IMR-90 (cell line): ENCODE measurements at regions not wholly inside any gene's neighbourhood (a gene's known extent, or its start where the extent isn't known, plus 50 kb on each side); places are given as distances from the start of the nearest gene placed in this dataset.

Experiments
- ATAC-seq: fragments of 200-7000 bp; cut with Tn5 transposase; 2 replicates; pipeline ENCODE4 v1.9.1; 2020; ENCODE audit warnings: low read depth, mild to moderate bottlenecking, moderate library complexity
- BruUV-seq: library from RNA; stranded (reverse); fragments of 400-500 nt; replicated peaks from 2 replicates; lab custom pipeline; 2021; lab: Mats Ljungman, UMichigan
- CTCF ChIA-PET: fragments of 300-600 bp; formaldehyde crosslinking; extraction: SDS; loops from one replicate; lab custom pipeline; 2021; ENCODE audit warnings: antibody characterized with exemption; lab: Yijun Ruan, JAX
- POLR2A ChIA-PET: fragments of 300-600 bp; sonication (Branson Sonifier 250); formaldehyde crosslinking; loops from one replicate; lab custom pipeline; 2022; ENCODE audit warnings: antibody characterized with exemption; ENCODE audit not compliant: unreplicated experiment; lab: Charles Lee
- DNase-seq: peaks from one replicate; pipeline ENCODE4 v3.0.0; 2013
- H2AFZ ChIP-seq: replicated peaks from 2 replicates; pipeline ENCODE3; 2013; ENCODE audit warnings: low read length, mild to moderate bottlenecking; ENCODE audit not compliant: poor library complexity
- H2AK5ac ChIP-seq: 2 replicates; pipeline ENCODE4 v1.6.1; 2013; ENCODE audit warnings: low read depth, low read length, inconsistent platforms
- H2AK9ac ChIP-seq: replicated peaks from 2 replicates; pipeline ENCODE3; 2013; ENCODE audit warnings: mild to moderate bottlenecking, low read depth, low read length, moderate library complexity; ENCODE audit not compliant: poor library complexity
- H2BK120ac ChIP-seq: 2 replicates; pipeline ENCODE4 v1.6.1; 2013; ENCODE audit warnings: low read depth, low read length, inconsistent platforms
- H2BK15ac ChIP-seq: 3 replicates; pipeline ENCODE4 v1.6.1; 2013; ENCODE audit warnings: low read depth, low read length, inconsistent platforms
- H2BK20ac ChIP-seq: 2 replicates; pipeline ENCODE4 v1.6.1; 2013; ENCODE audit warnings: low read depth, mild to moderate bottlenecking, inconsistent platforms, low read length, moderate library complexity
- H2BK5ac ChIP-seq: 2 replicates; pipeline ENCODE4 v1.6.1; 2013; ENCODE audit warnings: mild to moderate bottlenecking, low read depth, low read length, inconsistent platforms; ENCODE audit not compliant: poor library complexity, severe bottlenecking
- H3K14ac ChIP-seq: replicated peaks from 2 replicates; pipeline ENCODE4 v1.6.1; 2013; ENCODE audit warnings: low read depth, low read length, inconsistent platforms
- H3K18ac ChIP-seq: 2 replicates; pipeline ENCODE4 v1.6.1; 2013; ENCODE audit warnings: low read depth, low read length, control low read depth
- H3K23ac ChIP-seq: 2 replicates; pipeline ENCODE4 v1.6.1; 2013; ENCODE audit warnings: low read depth, low read length, inconsistent platforms
- H3K27ac ChIP-seq: 2 replicates; pipeline ENCODE4 v1.5.1; 2013; ENCODE audit warnings: mild to moderate bottlenecking, control low read depth, low read length; ENCODE audit not compliant: insufficient read depth
- H3K27me3 ChIP-seq: 2 replicates; pipeline ENCODE4 v1.6.1; 2013; ENCODE audit warnings: low read length; ENCODE audit not compliant: control insufficient read depth, insufficient read depth
- H3K36me3 ChIP-seq: 2 replicates; pipeline ENCODE4 v1.6.1; 2013; ENCODE audit warnings: low read length, mixed read lengths; ENCODE audit not compliant: control insufficient read depth, insufficient read depth
- H3K4ac ChIP-seq: 2 replicates; pipeline ENCODE4 v1.6.1; 2013; ENCODE audit warnings: low read depth, low read length, inconsistent platforms
- H3K4me1 ChIP-seq: 2 replicates; pipeline ENCODE4 v1.6.1; 2013; ENCODE audit warnings: low read length, mixed read lengths; ENCODE audit not compliant: control insufficient read depth, insufficient read depth
- H3K4me2 ChIP-seq: 2 replicates; pipeline ENCODE4 v1.6.1; 2013; ENCODE audit warnings: low read depth, mild to moderate bottlenecking, control low read depth, low read length, moderate library complexity
- H3K4me3 ChIP-seq: 2 replicates; pipeline ENCODE4 v1.5.1; 2013; ENCODE audit warnings: low read depth, mild to moderate bottlenecking, control low read depth, low read length, moderate library complexity; ENCODE audit not compliant: insufficient read depth
- H3K56ac ChIP-seq: 2 replicates; pipeline ENCODE4 v1.6.1; 2013; ENCODE audit warnings: low read length, inconsistent platforms; ENCODE audit not compliant: insufficient read depth; ENCODE audit errors: extremely low read depth
- H3K79me1 ChIP-seq, 2 experiments: 2 replicates each; pipeline ENCODE4 v1.6.1; 2013; ENCODE audit warnings: low read length in 2 of 2, inconsistent platforms in 1 of 2, low read depth in 1 of 2
- H3K9ac ChIP-seq: 2 replicates; pipeline ENCODE4 v1.6.1; 2013; ENCODE audit warnings: low read depth, low read length, control low read depth
- H3K9me1 ChIP-seq: 2 replicates; pipeline ENCODE4 v1.6.1; 2013; ENCODE audit warnings: low read length, inconsistent platforms; ENCODE audit not compliant: insufficient read depth
- H3K9me3 ChIP-seq: 2 replicates; pipeline ENCODE4 v1.6.1; 2013; ENCODE audit warnings: low read length; ENCODE audit not compliant: control insufficient read depth, insufficient read depth
- H4K20me1 ChIP-seq: 2 replicates; pipeline ENCODE4 v1.6.1; 2013; ENCODE audit warnings: low read length, inconsistent platforms; ENCODE audit not compliant: insufficient read depth
- H4K5ac ChIP-seq: 2 replicates; pipeline ENCODE4 v1.6.1; 2013; ENCODE audit warnings: mild to moderate bottlenecking, low read depth, low read length, control low read depth
- H4K8ac ChIP-seq, 2 experiments: 2 replicates each; pipeline ENCODE4 v1.6.1; 2013; ENCODE audit warnings: low read depth in 2 of 2, low read length in 2 of 2, control low read depth in 1 of 2, inconsistent platforms in 1 of 2
- H4K91ac ChIP-seq: 2 replicates; pipeline ENCODE4 v1.6.1; 2013; ENCODE audit warnings: low read depth, low read length, inconsistent platforms; ENCODE audit not compliant: insufficient read depth
- BHLHE40 ChIP-seq: fragments of 150-350 bp; IDR thresholded peaks from 2 replicates; pipeline ENCODE4 v1.6.1; 2016; ENCODE audit warnings: mild to moderate bottlenecking, low read depth, low read length
- CEBPB ChIP-seq: IDR thresholded peaks from 2 replicates; pipeline ENCODE4 v1.6.1; 2012; ENCODE audit warnings: low read depth, low read length, improper control_type of control experiment
- CHD1 ChIP-seq: IDR thresholded peaks from 2 replicates; pipeline ENCODE4 v1.6.1; 2012; ENCODE audit warnings: low read depth, low read length, improper control_type of control experiment
- CTCF ChIP-seq: conservative IDR thresholded peaks from 2 replicates; pipeline ENCODE4 v1.5.1; 2012; ENCODE audit warnings: mild to moderate bottlenecking, low read depth, low read length, improper control_type of control experiment
- ELK1 ChIP-seq: fragments of 150-350 bp; IDR thresholded peaks from 2 replicates; pipeline ENCODE4 v1.6.1; 2016; ENCODE audit warnings: low read depth, mild to moderate bottlenecking, low read length, moderate library complexity, borderline replicate concordance
- FOS ChIP-seq: fragments of 150-350 bp; IDR thresholded peaks from 2 replicates; pipeline ENCODE4 v1.6.1; 2016; ENCODE audit warnings: low read depth, low read length
- MAFK ChIP-seq: IDR thresholded peaks from 2 replicates; pipeline ENCODE4 v1.6.1; 2012; ENCODE audit warnings: low read depth, low read length, improper control_type of control experiment
- MAZ ChIP-seq: IDR thresholded peaks from 2 replicates; pipeline ENCODE4 v1.6.1; 2012; ENCODE audit warnings: low read depth, mild to moderate bottlenecking, low read length, improper control_type of control experiment, moderate library complexity, borderline replicate concordance
- MXI1 ChIP-seq: IDR thresholded peaks from 2 replicates; pipeline ENCODE4 v1.6.1; 2012; ENCODE audit warnings: low read depth, mild to moderate bottlenecking, low read length, moderate library complexity, borderline replicate concordance
- NFE2L2 ChIP-seq: fragments of 150-350 bp; IDR thresholded peaks from 2 replicates; pipeline ENCODE4 v1.6.1; 2016; ENCODE audit warnings: low read depth, mild to moderate bottlenecking, low read length
- POLR2A ChIP-seq: IDR thresholded peaks from 2 replicates; pipeline ENCODE4 v1.6.1; 2012; ENCODE audit warnings: mild to moderate bottlenecking, low read depth, low read length
- RAD21 ChIP-seq: IDR thresholded peaks from 2 replicates; pipeline ENCODE4 v1.6.1; 2012; ENCODE audit warnings: low read length, improper control_type of control experiment
- RCOR1 ChIP-seq: IDR thresholded peaks from 2 replicates; pipeline ENCODE4 v1.6.1; 2012; ENCODE audit warnings: mild to moderate bottlenecking, low read length, improper control_type of control experiment; ENCODE audit not compliant: insufficient replicate concordance
- RFX5 ChIP-seq: IDR thresholded peaks from 2 replicates; pipeline ENCODE4 v1.8.0; 2012; ENCODE audit warnings: low read depth, mild to moderate bottlenecking, low read length, moderate library complexity
- SMC3 ChIP-seq: fragments of 150-350 bp; IDR thresholded peaks from 2 replicates; pipeline ENCODE4 v1.6.1; 2016; ENCODE audit warnings: low read depth, mild to moderate bottlenecking, antibody characterized with exemption, low read length, moderate library complexity
- USF2 ChIP-seq: fragments of 150-350 bp; IDR thresholded peaks from 2 replicates; pipeline ENCODE4 v1.6.1; 2017; ENCODE audit warnings: mild to moderate bottlenecking, antibody characterized with exemption, low read length, low read depth
- WGBS, 2 experiments: methylation state at CpG; one replicate each; pipeline versions ENCODE4 v1.1.5 to v1.1.7; 2013; ENCODE audit warnings: missing lambda C conversion rate in 2 of 2; ENCODE audit not compliant: insufficient read length in 1 of 2; ENCODE audit errors: extremely low coverage in 2 of 2; 5-methylcytosine and 5-hydroxymethylcytosine counted together
- dilution Hi-C: fragments of 300-500 bp; cut with HindIII; formaldehyde crosslinking; loops from one replicate; pipeline ENCODE4 v1.14.3; 2018; ENCODE audit warnings: low sequenced_read_pairs; ENCODE audit not compliant: unreplicated experiment
- in situ Hi-C: fragments of 300-500 bp; cut with MboI; formaldehyde crosslinking; loops from 3 replicates; pipeline ENCODE4 v1.14.3; 2019; ENCODE audit warnings: low sequenced_read_pairs, inconsistent platforms, mixed read lengths
- intact Hi-C: fragments of 100-400 bp; cut with micrococcal nuclease; formaldehyde crosslinking; loops from 2 replicates; pipeline ENCODE4 v1.10.0; 2022

GRCh38 chr6:86217906-86218305 lies 575.2 kb upstream of the SYNCRIP start:
- no peak overlapping the region for H4K5ac ChIP-seq
- no TSS peak for BruUV-seq
- DNase-seq (no peak), ATAC-seq (no peak)
- dilution Hi-C loops (no loop called here), in situ Hi-C loops (no loop called here), intact Hi-C loops (no loop called here)
- no peak overlapping the region for H2AK9ac ChIP-seq
- no peak overlapping the region for H3K4me2 ChIP-seq
- no peak overlapping the region for H3K14ac ChIP-seq
- no peak overlapping the region for H2AK5ac ChIP-seq
- H2BK15ac ChIP-seq, result no peak overlapping the region
- POLR2A ChIA-PET, result no interaction called here
- H3K4ac ChIP-seq, result no peak overlapping the region
- H3K23ac ChIP-seq, result no peak overlapping the region
- H3K9me1 ChIP-seq, result no peaks in the 10 kb centered on the region
- H3K4me1 ChIP-seq, result no peaks in the 10 kb centered on the region
- no peak overlapping the region for H2BK20ac ChIP-seq
- no peak overlapping the region for H4K91ac ChIP-seq
- H2BK120ac ChIP-seq, result no peak overlapping the region
- no peaks in the 10 kb centered on the region for H3K27me3 ChIP-seq
- no peak overlapping the region for H3K18ac ChIP-seq
- no peak overlapping the region for H3K9ac ChIP-seq
- CTCF ChIA-PET, result no interaction called here
- H3K27ac ChIP-seq, result no peak overlapping the region
- no CpG with 5 or more reads among the region's 2 CpGs for WGBS, 2 experiments
- no peak overlapping the region for H3K56ac ChIP-seq
- no peak overlapping the region for H3K4me3 ChIP-seq
- no peaks in the 10 kb centered on the region for H3K36me3 ChIP-seq
- H2AFZ ChIP-seq, result no peak overlapping the region
- no peaks in the 10 kb centered on the region for H3K79me1 ChIP-seq
- TF ChIP-seq USF2, result no peak
- TF ChIP-seq MAZ, result no peak
- no peak for TF ChIP-seq RAD21
- TF ChIP-seq NFE2L2, result no peak
- TF ChIP-seq CEBPB, result no peak
- no peak for TF ChIP-seq POLR2A
- no peak for TF ChIP-seq ELK1
- TF ChIP-seq CTCF, result no peak
- no peak for TF ChIP-seq MXI1
- TF ChIP-seq BHLHE40, result no peak
- TF ChIP-seq SMC3, result no peak
- TF ChIP-seq MAFK, result no peak
- no peak for TF ChIP-seq RFX5
- TF ChIP-seq RCOR1, result no peak
- no peak for TF ChIP-seq FOS
- no peak for TF ChIP-seq CHD1
- H3K9me3 ChIP-seq, result no peaks in the 10 kb centered on the region; the same call in 1 of the 2 replicates
- no peak overlapping the region for H4K8ac ChIP-seq
- no peak overlapping the region for H2BK5ac ChIP-seq
- no peaks in the 10 kb centered on the region for H4K20me1 ChIP-seq
